IMR-90 (cell line): ENCODE measurements at regions not wholly inside any gene's neighbourhood (a gene's known extent, or its start where the extent isn't known, plus 50 kb on each side); places are given as distances from the start of the nearest gene placed in this dataset.

ENCODE experiments used
- ATAC-seq: fragments of 200-7000 bp; cut with Tn5 transposase; 2 replicates; pipeline ENCODE4 v1.9.1; 2020; ENCODE audit warnings: low read depth, mild to moderate bottlenecking, moderate library complexity
- BruUV-seq: library from RNA; stranded (reverse); fragments of 400-500 nt; replicated peaks from 2 replicates; lab custom pipeline; 2021; lab: Mats Ljungman, UMichigan
- CTCF ChIA-PET: fragments of 300-600 bp; formaldehyde crosslinking; extraction: SDS; loops from one replicate; lab custom pipeline; 2021; ENCODE audit warnings: antibody characterized with exemption; lab: Yijun Ruan, JAX
- POLR2A ChIA-PET: fragments of 300-600 bp; sonication (Branson Sonifier 250); formaldehyde crosslinking; loops from one replicate; lab custom pipeline; 2022; ENCODE audit warnings: antibody characterized with exemption; ENCODE audit not compliant: unreplicated experiment; lab: Charles Lee
- DNase-seq: peaks from one replicate; pipeline ENCODE4 v3.0.0; 2013
- H2AFZ ChIP-seq: replicated peaks from 2 replicates; pipeline ENCODE3; 2013; ENCODE audit warnings: low read length, mild to moderate bottlenecking; ENCODE audit not compliant: poor library complexity
- H2AK5ac ChIP-seq: 2 replicates; pipeline ENCODE4 v1.6.1; 2013; ENCODE audit warnings: low read depth, low read length, inconsistent platforms
- H2AK9ac ChIP-seq: replicated peaks from 2 replicates; pipeline ENCODE3; 2013; ENCODE audit warnings: mild to moderate bottlenecking, low read depth, low read length, moderate library complexity; ENCODE audit not compliant: poor library complexity
- H2BK120ac ChIP-seq: 2 replicates; pipeline ENCODE4 v1.6.1; 2013; ENCODE audit warnings: low read depth, low read length, inconsistent platforms
- H2BK15ac ChIP-seq: 3 replicates; pipeline ENCODE4 v1.6.1; 2013; ENCODE audit warnings: low read depth, low read length, inconsistent platforms
- H2BK20ac ChIP-seq: 2 replicates; pipeline ENCODE4 v1.6.1; 2013; ENCODE audit warnings: low read depth, mild to moderate bottlenecking, inconsistent platforms, low read length, moderate library complexity
- H2BK5ac ChIP-seq: 2 replicates; pipeline ENCODE4 v1.6.1; 2013; ENCODE audit warnings: mild to moderate bottlenecking, low read depth, low read length, inconsistent platforms; ENCODE audit not compliant: poor library complexity, severe bottlenecking
- H3K14ac ChIP-seq: replicated peaks from 2 replicates; pipeline ENCODE4 v1.6.1; 2013; ENCODE audit warnings: low read depth, low read length, inconsistent platforms
- H3K18ac ChIP-seq: 2 replicates; pipeline ENCODE4 v1.6.1; 2013; ENCODE audit warnings: low read depth, low read length, control low read depth
- H3K23ac ChIP-seq: 2 replicates; pipeline ENCODE4 v1.6.1; 2013; ENCODE audit warnings: low read depth, low read length, inconsistent platforms
- H3K27ac ChIP-seq: 2 replicates; pipeline ENCODE4 v1.5.1; 2013; ENCODE audit warnings: mild to moderate bottlenecking, control low read depth, low read length; ENCODE audit not compliant: insufficient read depth
- H3K27me3 ChIP-seq: 2 replicates; pipeline ENCODE4 v1.6.1; 2013; ENCODE audit warnings: low read length; ENCODE audit not compliant: control insufficient read depth, insufficient read depth
- H3K36me3 ChIP-seq: 2 replicates; pipeline ENCODE4 v1.6.1; 2013; ENCODE audit warnings: low read length, mixed read lengths; ENCODE audit not compliant: control insufficient read depth, insufficient read depth
- H3K4ac ChIP-seq: 2 replicates; pipeline ENCODE4 v1.6.1; 2013; ENCODE audit warnings: low read depth, low read length, inconsistent platforms
- H3K4me1 ChIP-seq: 2 replicates; pipeline ENCODE4 v1.6.1; 2013; ENCODE audit warnings: low read length, mixed read lengths; ENCODE audit not compliant: control insufficient read depth, insufficient read depth
- H3K4me2 ChIP-seq: 2 replicates; pipeline ENCODE4 v1.6.1; 2013; ENCODE audit warnings: low read depth, mild to moderate bottlenecking, control low read depth, low read length, moderate library complexity
- H3K4me3 ChIP-seq: 2 replicates; pipeline ENCODE4 v1.5.1; 2013; ENCODE audit warnings: low read depth, mild to moderate bottlenecking, control low read depth, low read length, moderate library complexity; ENCODE audit not compliant: insufficient read depth
- H3K56ac ChIP-seq: 2 replicates; pipeline ENCODE4 v1.6.1; 2013; ENCODE audit warnings: low read length, inconsistent platforms; ENCODE audit not compliant: insufficient read depth; ENCODE audit errors: extremely low read depth
- H3K79me1 ChIP-seq, 2 experiments: 2 replicates each; pipeline ENCODE4 v1.6.1; 2013; ENCODE audit warnings: low read length in 2 of 2, inconsistent platforms in 1 of 2, low read depth in 1 of 2
- H3K9ac ChIP-seq: 2 replicates; pipeline ENCODE4 v1.6.1; 2013; ENCODE audit warnings: low read depth, low read length, control low read depth
- H3K9me1 ChIP-seq: 2 replicates; pipeline ENCODE4 v1.6.1; 2013; ENCODE audit warnings: low read length, inconsistent platforms; ENCODE audit not compliant: insufficient read depth
- H3K9me3 ChIP-seq: 2 replicates; pipeline ENCODE4 v1.6.1; 2013; ENCODE audit warnings: low read length; ENCODE audit not compliant: control insufficient read depth, insufficient read depth
- H4K20me1 ChIP-seq: 2 replicates; pipeline ENCODE4 v1.6.1; 2013; ENCODE audit warnings: low read length, inconsistent platforms; ENCODE audit not compliant: insufficient read depth
- H4K5ac ChIP-seq: 2 replicates; pipeline ENCODE4 v1.6.1; 2013; ENCODE audit warnings: mild to moderate bottlenecking, low read depth, low read length, control low read depth
- H4K8ac ChIP-seq, 2 experiments: 2 replicates each; pipeline ENCODE4 v1.6.1; 2013; ENCODE audit warnings: low read depth in 2 of 2, low read length in 2 of 2, control low read depth in 1 of 2, inconsistent platforms in 1 of 2
- H4K91ac ChIP-seq: 2 replicates; pipeline ENCODE4 v1.6.1; 2013; ENCODE audit warnings: low read depth, low read length, inconsistent platforms; ENCODE audit not compliant: insufficient read depth
- BHLHE40 ChIP-seq: fragments of 150-350 bp; IDR thresholded peaks from 2 replicates; pipeline ENCODE4 v1.6.1; 2016; ENCODE audit warnings: mild to moderate bottlenecking, low read depth, low read length
- CEBPB ChIP-seq: IDR thresholded peaks from 2 replicates; pipeline ENCODE4 v1.6.1; 2012; ENCODE audit warnings: low read depth, low read length, improper control_type of control experiment
- CTCF ChIP-seq: conservative IDR thresholded peaks from 2 replicates; pipeline ENCODE4 v1.5.1; 2012; ENCODE audit warnings: mild to moderate bottlenecking, low read depth, low read length, improper control_type of control experiment
- ELK1 ChIP-seq: fragments of 150-350 bp; IDR thresholded peaks from 2 replicates; pipeline ENCODE4 v1.6.1; 2016; ENCODE audit warnings: low read depth, mild to moderate bottlenecking, low read length, moderate library complexity, borderline replicate concordance
- FOS ChIP-seq: fragments of 150-350 bp; IDR thresholded peaks from 2 replicates; pipeline ENCODE4 v1.6.1; 2016; ENCODE audit warnings: low read depth, low read length
- MAFK ChIP-seq: IDR thresholded peaks from 2 replicates; pipeline ENCODE4 v1.6.1; 2012; ENCODE audit warnings: low read depth, low read length, improper control_type of control experiment
- MXI1 ChIP-seq: IDR thresholded peaks from 2 replicates; pipeline ENCODE4 v1.6.1; 2012; ENCODE audit warnings: low read depth, mild to moderate bottlenecking, low read length, moderate library complexity, borderline replicate concordance
- NFE2L2 ChIP-seq: fragments of 150-350 bp; IDR thresholded peaks from 2 replicates; pipeline ENCODE4 v1.6.1; 2016; ENCODE audit warnings: low read depth, mild to moderate bottlenecking, low read length
- POLR2A ChIP-seq: IDR thresholded peaks from 2 replicates; pipeline ENCODE4 v1.6.1; 2012; ENCODE audit warnings: mild to moderate bottlenecking, low read depth, low read length
- RAD21 ChIP-seq: IDR thresholded peaks from 2 replicates; pipeline ENCODE4 v1.6.1; 2012; ENCODE audit warnings: low read length, improper control_type of control experiment
- RCOR1 ChIP-seq: IDR thresholded peaks from 2 replicates; pipeline ENCODE4 v1.6.1; 2012; ENCODE audit warnings: mild to moderate bottlenecking, low read length, improper control_type of control experiment; ENCODE audit not compliant: insufficient replicate concordance
- RFX5 ChIP-seq: IDR thresholded peaks from 2 replicates; pipeline ENCODE4 v1.8.0; 2012; ENCODE audit warnings: low read depth, mild to moderate bottlenecking, low read length, moderate library complexity
- SMC3 ChIP-seq: fragments of 150-350 bp; IDR thresholded peaks from 2 replicates; pipeline ENCODE4 v1.6.1; 2016; ENCODE audit warnings: low read depth, mild to moderate bottlenecking, antibody characterized with exemption, low read length, moderate library complexity
- USF2 ChIP-seq: fragments of 150-350 bp; IDR thresholded peaks from 2 replicates; pipeline ENCODE4 v1.6.1; 2017; ENCODE audit warnings: mild to moderate bottlenecking, antibody characterized with exemption, low read length, low read depth
- WGBS, 2 experiments: methylation state at CpG; one replicate each; pipeline versions ENCODE4 v1.1.5 to v1.1.7; 2013; ENCODE audit warnings: missing lambda C conversion rate in 2 of 2; ENCODE audit not compliant: insufficient read length in 1 of 2; ENCODE audit errors: extremely low coverage in 2 of 2; 5-methylcytosine and 5-hydroxymethylcytosine counted together
- dilution Hi-C: fragments of 300-500 bp; cut with HindIII; formaldehyde crosslinking; loops from one replicate; pipeline ENCODE4 v1.14.3; 2018; ENCODE audit warnings: low sequenced_read_pairs; ENCODE audit not compliant: unreplicated experiment
- in situ Hi-C: fragments of 300-500 bp; cut with MboI; formaldehyde crosslinking; loops from 3 replicates; pipeline ENCODE4 v1.14.3; 2019; ENCODE audit warnings: low sequenced_read_pairs, inconsistent platforms, mixed read lengths
- intact Hi-C: fragments of 100-400 bp; cut with micrococcal nuclease; formaldehyde crosslinking; loops from 2 replicates; pipeline ENCODE4 v1.10.0; 2022

GRCh38 chr1:95504321-95504720 lies 270.3 kb downstream of the RWDD3 start:
- no peak overlapping the region for H3K27ac ChIP-seq
- CTCF ChIA-PET, result no interaction called here
- WGBS, 2 experiments, result 50% methylated on average over 2 of the region's 4 CpGs; no CpG with 5 or more reads in 1 of the 2 experiments
- DNase-seq, result no peak
- H4K20me1 ChIP-seq, result no peaks in the 10 kb centered on the region
- H2AK5ac ChIP-seq, result no peak overlapping the region
- no peak overlapping the region for H4K5ac ChIP-seq
- no peak overlapping the region for H4K8ac ChIP-seq
- in situ Hi-C loops, result no loop called here
- TF ChIP-seq NFE2L2, result no peak
- TF ChIP-seq RAD21, result no peak
- no peak for TF ChIP-seq RCOR1
- no peak for TF ChIP-seq MXI1
- TF ChIP-seq ELK1, result no peak
- no peak for TF ChIP-seq RFX5
- no peak for TF ChIP-seq CTCF
- TF ChIP-seq MAFK, result no peak
- TF ChIP-seq FOS, result no peak
- no peak for TF ChIP-seq BHLHE40
- TF ChIP-seq SMC3, result no peak
- no peak for TF ChIP-seq USF2
- TF ChIP-seq CEBPB, result no peak
- TF ChIP-seq POLR2A, result no peak
- H3K9ac ChIP-seq, result no peak overlapping the region
- no peaks in the 10 kb centered on the region for H3K9me3 ChIP-seq
- H2BK5ac ChIP-seq, result no peak overlapping the region
- H3K4me1 ChIP-seq, result no peaks in the 10 kb centered on the region
- intact Hi-C loops, result no loop called here
- BruUV-seq, result no TSS peak
- H3K27me3 ChIP-seq, result no peaks in the 10 kb centered on the region
- no peaks in the 10 kb centered on the region for H3K9me1 ChIP-seq
- dilution Hi-C loops, result no loop called here
- H4K91ac ChIP-seq, result no peak overlapping the region
- H3K4me2 ChIP-seq, result no peak overlapping the region
- H2BK15ac ChIP-seq, result no peak overlapping the region
- no peak overlapping the region for H3K4ac ChIP-seq
- no peak overlapping the region for H3K4me3 ChIP-seq
- no peak for ATAC-seq
- H3K79me1 ChIP-seq, result no peaks in the 10 kb centered on the region
- H3K36me3 ChIP-seq, result no peaks in the 10 kb centered on the region
- H3K23ac ChIP-seq, result no peak overlapping the region
- H3K14ac ChIP-seq, result no peak overlapping the region
- no peak overlapping the region for H3K18ac ChIP-seq
- POLR2A ChIA-PET, result no interaction called here
- H3K56ac ChIP-seq, result 0 out of 2 replicates have a peak overlapping the region, but pooled peaks have one; percentile 6
- no peak overlapping the region for H2AK9ac ChIP-seq
- no peak overlapping the region for H2AFZ ChIP-seq
- H2BK20ac ChIP-seq, result no peak overlapping the region
- H2BK120ac ChIP-seq, result no peak overlapping the region
